ENCODE measurements at regions not wholly inside any gene's neighbourhood (a gene's known extent, or its start where the extent isn't known, plus 50 kb on each side); places are given as distances from the start of the nearest gene placed in this dataset.

DNA sequence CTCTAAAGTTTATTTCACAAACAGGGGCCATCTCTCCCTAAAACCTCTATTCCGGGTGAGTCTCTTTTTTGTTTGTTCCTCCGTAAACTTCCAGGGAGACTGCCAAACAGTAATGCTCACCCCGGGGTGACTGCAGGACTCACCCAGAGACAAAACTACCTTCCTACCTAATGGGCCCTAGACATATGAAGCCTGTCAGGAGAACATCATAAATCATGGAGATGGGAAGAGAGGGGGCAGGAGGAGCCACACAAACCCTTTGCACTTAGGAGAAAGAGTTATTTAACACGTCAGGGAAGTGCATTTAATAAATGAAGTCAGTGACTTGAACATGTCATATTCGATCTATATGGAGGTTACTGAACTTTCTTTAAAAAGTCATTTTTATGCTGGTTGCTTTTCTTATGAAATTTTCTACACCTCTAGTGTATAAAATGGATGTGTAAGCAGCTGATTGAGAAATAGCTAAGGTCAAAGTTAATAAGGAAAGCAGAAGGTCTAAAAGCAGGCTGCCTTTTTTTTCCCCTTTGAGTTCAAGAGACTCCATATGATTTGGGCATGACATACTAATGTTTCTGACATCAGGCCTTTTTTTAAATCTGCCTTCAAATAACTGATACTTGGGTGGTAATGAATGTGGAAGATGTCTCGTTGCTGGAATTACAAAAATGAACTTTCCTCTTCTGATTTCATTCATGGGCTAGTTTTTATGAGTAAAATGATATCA lies 286.9 kb upstream of the USP25 start:
- H3K27ac Mint-ChIP-seq: no peak overlapping the region
- DNase-seq (no peak), ATAC-seq (ENCODE audit: low read depth) (no peak)
- peaks cover 20% of the 10 kb centered on the region for H3K4me1 Mint-ChIP-seq
- TF ChIP-seq, protein P1, sequence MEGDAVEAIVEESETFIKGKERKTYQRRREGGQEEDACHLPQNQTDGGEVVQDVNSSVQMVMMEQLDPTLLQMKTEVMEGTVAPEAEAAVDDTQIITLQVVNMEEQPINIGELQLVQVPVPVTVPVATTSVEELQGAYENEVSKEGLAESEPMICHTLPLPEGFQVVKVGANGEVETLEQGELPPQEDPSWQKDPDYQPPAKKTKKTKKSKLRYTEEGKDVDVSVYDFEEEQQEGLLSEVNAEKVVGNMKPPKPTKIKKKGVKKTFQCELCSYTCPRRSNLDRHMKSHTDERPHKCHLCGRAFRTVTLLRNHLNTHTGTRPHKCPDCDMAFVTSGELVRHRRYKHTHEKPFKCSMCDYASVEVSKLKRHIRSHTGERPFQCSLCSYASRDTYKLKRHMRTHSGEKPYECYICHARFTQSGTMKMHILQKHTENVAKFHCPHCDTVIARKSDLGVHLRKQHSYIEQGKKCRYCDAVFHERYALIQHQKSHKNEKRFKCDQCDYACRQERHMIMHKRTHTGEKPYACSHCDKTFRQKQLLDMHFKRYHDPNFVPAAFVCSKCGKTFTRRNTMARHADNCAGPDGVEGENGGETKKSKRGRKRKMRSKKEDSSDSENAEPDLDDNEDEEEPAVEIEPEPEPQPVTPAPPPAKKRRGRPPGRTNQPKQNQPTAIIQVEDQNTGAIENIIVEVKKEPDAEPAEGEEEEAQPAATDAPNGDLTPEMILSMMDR (IDR thresholded peaks at IDR 0.05): no peak
- POLR2A ChIA-PET: no interaction called here
- CTCF ChIA-PET: no interaction called here
- H3K27me3 Mint-ChIP-seq: no peaks in the 10 kb centered on the region
- H3K4me3 Mint-ChIP-seq: no peak overlapping the region
- no peaks in the 10 kb centered on the region for H3K36me3 Mint-ChIP-seq (ENCODE audit: low read depth)
- intact Hi-C loops (cut with micrococcal nuclease): no loop called here
- no peaks in the 10 kb centered on the region for H3K9me3 Mint-ChIP-seq

- Mint-ChIP-seq H3K27me3 (no peaks in the 10 kb centered on the region), H3K4me1 (peaks cover 20% of the 10 kb centered on the region), H3K9me3 (peaks cover 2% of the 10 kb centered on the region), H3K4me3 (no peak overlapping the region), H3K36me3 (ENCODE audit: low read depth) (no peaks in the 10 kb centered on the region), H3K27ac (no peak overlapping the region)
- no peak for DNase-seq
- CTCF ChIA-PET: no interaction called here
- no peak for ATAC-seq (ENCODE audit: low read depth)
- POLR2A ChIA-PET: no interaction called here
- intact Hi-C loops (cut with micrococcal nuclease): no loop called here
- TF ChIP-seq, protein P1 (IDR thresholded peaks at IDR 0.05): no peak
Observed at GRCh38 chr21:15443740-15444117, 286.1 kb upstream of the USP25 start.

- ATAC-seq (ENCODE audit: low read depth) (no peak), DNase-seq (no peak)
- Mint-ChIP-seq H3K27ac (no peak overlapping the region), H3K4me1 (peaks cover 20% of the 10 kb centered on the region), H3K9me3 (peaks cover 8% of the 10 kb centered on the region), H3K27me3 (no peaks in the 10 kb centered on the region), H3K36me3 (ENCODE audit: low read depth) (no peaks in the 10 kb centered on the region), H3K4me3 (no peak overlapping the region)
- POLR2A ChIA-PET: no interaction called here
- CTCF ChIA-PET: no interaction called here
- TF ChIP-seq, protein P1 (IDR thresholded peaks at IDR 0.05): no peak
- intact Hi-C loops (cut with micrococcal nuclease): no loop called here
Observed at GRCh38 chr21:15444118-15444960, 285.4 kb upstream of the USP25 start.

GRCh38 chr21:15445327-15445726 lies 284.5 kb upstream of the USP25 start:
- no peaks in the 10 kb centered on the region for H3K27me3 Mint-ChIP-seq
- peak; percentile 56 for ATAC-seq (ENCODE audit: low read depth)
- peak overlapping the region; percentile 72 for H3K27ac Mint-ChIP-seq
- CTCF ChIA-PET: no interaction called here
- H3K36me3 Mint-ChIP-seq (ENCODE audit: low read depth): no peaks in the 10 kb centered on the region
- peak overlapping the region; percentile 44 for H3K4me3 Mint-ChIP-seq
- intact Hi-C loops (cut with micrococcal nuclease): no loop called here
- peaks cover 20% of the 10 kb centered on the region for H3K4me1 Mint-ChIP-seq
- H3K9me3 Mint-ChIP-seq: peaks cover 11% of the 10 kb centered on the region
- POLR2A ChIA-PET: no interaction called here
- TF ChIP-seq, protein P1 (IDR thresholded peaks at IDR 0.05): no peak
- DNase-seq: no peak

DNA sequence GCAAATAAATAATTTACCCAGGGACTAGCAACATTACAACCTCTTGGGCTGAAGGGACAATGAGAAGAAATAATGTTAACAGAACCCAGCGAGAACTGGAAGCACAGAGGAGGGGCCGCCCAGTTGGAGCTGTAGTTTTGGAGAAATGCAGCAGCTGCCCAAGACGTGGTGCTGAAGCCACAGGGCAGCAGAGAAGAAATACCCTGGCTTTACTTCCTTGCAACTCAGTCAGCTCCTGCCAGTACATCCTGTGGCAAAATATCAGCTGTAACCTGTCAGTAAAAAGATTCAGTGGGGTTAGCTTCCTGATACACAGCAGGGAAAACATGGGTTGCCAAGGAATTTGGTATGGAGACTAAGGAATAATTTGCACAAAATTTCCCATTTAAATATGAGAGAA lies 283.6 kb upstream of the USP25 start:
- ChIA-PET POLR2A (no interaction called here), CTCF (no interaction called here)
- no peak for ATAC-seq (ENCODE audit: low read depth)
- peaks cover 11% of the 10 kb centered on the region for H3K9me3 Mint-ChIP-seq
- TF ChIP-seq, protein P1 (IDR thresholded peaks at IDR 0.05): no peak
- peaks cover 17% of the 10 kb centered on the region for H3K4me1 Mint-ChIP-seq
- no peak overlapping the region for H3K4me3 Mint-ChIP-seq
- no peak overlapping the region for H3K27ac Mint-ChIP-seq
- H3K27me3 Mint-ChIP-seq: no peaks in the 10 kb centered on the region
- no peaks in the 10 kb centered on the region for H3K36me3 Mint-ChIP-seq (ENCODE audit: low read depth)
- DNase-seq: no peak
- intact Hi-C loops (cut with micrococcal nuclease): no loop called here

Data from activated B cell treated with CpG ODN at 0.5 μM for 24 hours (primary cell).